Sigmoid colon (tissue), 6 donors: ENCODE measurements at regions not wholly inside any gene's neighbourhood (a gene's known extent, or its start where the extent isn't known, plus 50 kb on each side); places are given as distances from the start of the nearest gene placed in this dataset.

Experiments
- DNase-seq: peaks from one replicate; pipeline ENCODE4 v3.0.0-alpha.2; 2019
- H3K27ac ChIP-seq, 4 donors: fragments of 200-600 bp; sonication (generic); one replicate each; pipeline ENCODE4 v1.5.1; 2016 to 2019; ENCODE audit warnings: mild to moderate bottlenecking in 1 of 4
- H3K27me3 ChIP-seq, 3 donors: fragments of 200-600 bp; sonication (generic); one replicate each; pipeline ENCODE4 v1.5.1; 2019; ENCODE audit warnings: mild to moderate bottlenecking in 1 of 3
- H3K36me3 ChIP-seq, 4 donors: fragments of 200-600 bp; sonication (generic); one replicate each; pipeline ENCODE4 v1.5.1; 2016 to 2019
- H3K4me1 ChIP-seq, 4 donors: fragments of 200-600 bp; sonication (generic); one replicate each; pipeline ENCODE4 v1.5.1; 2017 to 2019
- H3K4me3 ChIP-seq, 4 donors: fragments of 200-600 bp; sonication (generic); one replicate each; pipeline ENCODE4 v1.5.1; 2017 to 2019; ENCODE audit warnings: mild to moderate bottlenecking in 2 of 4, moderate library complexity in 1 of 4
- H3K9me3 ChIP-seq, 4 donors: fragments of 200-600 bp in 3 of 4; sonication (generic) in 3 of 4; one replicate each; pipeline versions ENCODE4 v1.5.1 to v1.6.1; 2013 to 2019
- CTCF ChIP-seq, 4 experiments: fragments of 450-650 bp in 3 of 4; fragments of 200-600 bp in 1 of 4; IDR thresholded peaks; one replicate each; pipeline ENCODE4 v1.5.1; 2016 to 2019; ENCODE audit warnings: antibody characterized with exemption in 4 of 4, mild to moderate bottlenecking in 3 of 4, moderate library complexity in 2 of 4
- EP300 ChIP-seq, 4 donors: sonication (generic); formaldehyde crosslinking; IDR thresholded peaks; one replicate each; pipeline ENCODE4 v1.6.1; 2017; ENCODE audit warnings: antibody characterized with exemption in 4 of 4
- POLR2A ChIP-seq, 2 donors: fragments of 450-650 bp; IDR thresholded peaks; one replicate each; pipeline ENCODE4 v1.6.1; 2016; ENCODE audit warnings: antibody characterized with exemption in 2 of 2, mild to moderate bottlenecking in 2 of 2, moderate library complexity in 2 of 2
- POLR2AphosphoS5 ChIP-seq, 4 donors: sonication (generic); formaldehyde crosslinking; IDR thresholded peaks; one replicate each; pipeline ENCODE4 v1.6.1; 2017; ENCODE audit warnings: antibody characterized with exemption in 4 of 4
- WGBS, 2 donors: extraction: QIAGEN DNeasy Blood & Tissue Kit; methylation state at CpG; one replicate each; pipeline ENCODE4 v1.1.7; 2013; 5-methylcytosine and 5-hydroxymethylcytosine counted together
- intact Hi-C: fragments of 100-400 bp; cut with DNase I; formaldehyde crosslinking; loops from one replicate; pipeline ENCODE4 v1.15.1; 2023
- donor health status: healthy with polysubstance abuse.
- donor health status: healthy.

- Histone ChIP-seq H3K4me3 (no peak overlapping the region), H3K36me3 (no peaks in the 10 kb centered on the region), H3K27me3 (no peaks in the 10 kb centered on the region), H3K4me1 (no peaks in the 10 kb centered on the region), H3K9me3 (no peaks in the 10 kb centered on the region), H3K27ac (no peak overlapping the region)
- 96 to 99% methylated on average over 2 of the region's 2 CpGs for WGBS, 2 donors
- no peak for TF ChIP-seq POLR2AphosphoS5 (IDR thresholded peaks at IDR 0.05)
- no peak for TF ChIP-seq EP300 (IDR thresholded peaks at IDR 0.05)
- TF ChIP-seq POLR2A (IDR thresholded peaks at IDR 0.05) = no peak
- TF ChIP-seq CTCF (IDR thresholded peaks at IDR 0.05) = no peak
- no peak for DNase-seq
- intact Hi-C loops = no loop called here
Observed at GRCh38 chr2:48841126-48841525, 85.6 kb upstream of the LHCGR start.

GRCh38 chr2:48838029-48838428, 82.5 kb upstream of the LHCGR start:
- Histone ChIP-seq H3K27ac (no peak overlapping the region), H3K36me3 (no peaks in the 10 kb centered on the region), H3K4me1 (no peaks in the 10 kb centered on the region), H3K4me3 (no peak overlapping the region), H3K27me3 (no peaks in the 10 kb centered on the region), H3K9me3 (no peaks in the 10 kb centered on the region)
- intact Hi-C loops = no loop called here
- no peak for DNase-seq
- TF ChIP-seq POLR2A (IDR thresholded peaks at IDR 0.05) = no peak
- WGBS, 2 donors = 46 to 61% methylated on average over 2 of the region's 2 CpGs

- no peak for TF ChIP-seq CTCF (IDR thresholded peaks at IDR 0.05)
- TF ChIP-seq EP300 (IDR thresholded peaks at IDR 0.05) = no peak
- no peak for TF ChIP-seq POLR2A (IDR thresholded peaks at IDR 0.05)
- TF ChIP-seq POLR2AphosphoS5 (IDR thresholded peaks at IDR 0.05) = no peak
- no peak overlapping the region for H3K27ac ChIP-seq
- H3K9me3 ChIP-seq = no peaks in the 10 kb centered on the region
- DNase-seq = no peak
- intact Hi-C loops = no loop called here
- no peaks in the 10 kb centered on the region for H3K36me3 ChIP-seq
- H3K27me3 ChIP-seq = no peaks in the 10 kb centered on the region
- no peak overlapping the region for H3K4me3 ChIP-seq
- no peaks in the 10 kb centered on the region for H3K4me1 ChIP-seq
Observed at GRCh38 chr2:48829569-48829968, 74.0 kb upstream of the LHCGR start.

- no peak for DNase-seq
- no peaks in the 10 kb centered on the region for H3K36me3 ChIP-seq
- no peaks in the 10 kb centered on the region for H3K4me1 ChIP-seq
- H3K27ac ChIP-seq = no peak overlapping the region
- no peaks in the 10 kb centered on the region for H3K9me3 ChIP-seq
- intact Hi-C loops = no loop called here
- no peak overlapping the region for H3K4me3 ChIP-seq
- TF ChIP-seq POLR2A (IDR thresholded peaks at IDR 0.05) (no peak), EP300 (IDR thresholded peaks at IDR 0.05) (no peak), POLR2AphosphoS5 (IDR thresholded peaks at IDR 0.05) (no peak), CTCF (IDR thresholded peaks at IDR 0.05) (no peak)
- H3K27me3 ChIP-seq = no peaks in the 10 kb centered on the region
Observed at GRCh38 chr2:48829036-48829435, 73.5 kb upstream of the LHCGR start.

- no peak for DNase-seq
- H3K9me3 ChIP-seq = no peaks in the 10 kb centered on the region
- no peaks in the 10 kb centered on the region for H3K36me3 ChIP-seq
- no peaks in the 10 kb centered on the region for H3K27me3 ChIP-seq
- no peak overlapping the region for H3K4me3 ChIP-seq
- WGBS, 2 donors = 73 to 75% methylated on average over 4 of the region's 4 CpGs
- no peak for TF ChIP-seq EP300 (IDR thresholded peaks at IDR 0.05)
- no peak for TF ChIP-seq POLR2AphosphoS5 (IDR thresholded peaks at IDR 0.05)
- TF ChIP-seq CTCF (IDR thresholded peaks at IDR 0.05) = no peak
- no peak for TF ChIP-seq POLR2A (IDR thresholded peaks at IDR 0.05)
- intact Hi-C loops = no loop called here
- H3K4me1 ChIP-seq = no peaks in the 10 kb centered on the region
- no peak overlapping the region for H3K27ac ChIP-seq
Observed at GRCh38 chr2:48826986-48827385, 71.5 kb upstream of the LHCGR start.
